ENCODE measurements at regions not wholly inside any gene's neighbourhood (a gene's known extent, or its start where the extent isn't known, plus 50 kb on each side); places are given as distances from the start of the nearest gene placed in this dataset.

DNA sequence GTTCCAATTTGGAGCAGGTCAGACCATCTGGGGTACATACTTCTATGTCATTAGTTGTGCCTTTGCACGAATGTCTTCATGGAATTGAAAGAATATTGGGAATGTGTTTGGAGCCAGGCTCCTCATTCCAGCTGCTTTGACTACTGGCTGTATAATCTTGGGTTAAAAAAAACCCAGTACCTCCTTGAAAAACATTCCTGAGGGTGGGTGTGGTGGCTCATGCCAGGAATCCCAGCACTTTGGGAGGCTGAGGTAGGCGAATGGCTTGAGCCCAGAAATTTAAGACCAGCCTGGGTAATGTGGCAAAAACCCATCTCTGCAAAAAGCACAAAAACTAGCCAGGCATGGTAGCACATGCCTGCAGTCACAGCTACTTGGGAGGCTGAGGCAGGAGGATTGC is 125.6 kb downstream of the TTC8 start:
- no peak overlapping the region for H2BK20ac ChIP-seq (ENCODE audit: low read depth, low read length)
- no peak overlapping the region for H4K91ac ChIP-seq (ENCODE audit: insufficient read depth, low read depth, low read length)
- no peak overlapping the region for H2BK5ac ChIP-seq (ENCODE audit: low read depth, low read length, poor library complexity, severe bottlenecking)
- CTCF ChIA-PET, result no interaction called here
- 60% methylated on average over 1 of the region's 2 CpGs; no CpG with 5 or more reads in 1 of the 2 experiments for WGBS, 2 experiments (ENCODE audit: extremely low coverage in 2 of 2, insufficient read length in 1 of 2)
- no peak overlapping the region for H3K4ac ChIP-seq (ENCODE audit: low read depth, low read length)
- no peak overlapping the region for H3K4me3 ChIP-seq (ENCODE audit: insufficient read depth, low read depth, low read length)
- H3K14ac ChIP-seq (replicated peaks; ENCODE audit: low read depth, low read length), result no peak overlapping the region
- in situ Hi-C loops (cut with MboI; ENCODE audit: low sequenced_read_pairs) (no loop called here), dilution Hi-C loops (cut with HindIII; ENCODE audit: low sequenced_read_pairs, unreplicated experiment) (no loop called here), intact Hi-C loops (cut with micrococcal nuclease) (loop anchor here (1.0 kb wide), 1 partner anchor 13 kb away; no protein-coding TSS in a partner anchor)
- H4K8ac ChIP-seq (ENCODE audit: low read depth in 2 of 2, low read length in 2 of 2), result no peak overlapping the region
- no peaks in the 10 kb centered on the region for H3K79me1 ChIP-seq (ENCODE audit: low read depth in 1 of 2, low read length in 2 of 2)
- no peaks in the 10 kb centered on the region for H3K36me3 ChIP-seq (ENCODE audit: control insufficient read depth, insufficient read depth, low read length)
- no peak overlapping the region for H2AFZ ChIP-seq (replicated peaks; ENCODE audit: low read length, poor library complexity)
- H3K9ac ChIP-seq (ENCODE audit: low read depth, low read length), result no peak overlapping the region
- no peak overlapping the region for H2AK9ac ChIP-seq (replicated peaks; ENCODE audit: low read depth, low read length, poor library complexity)
- no peak overlapping the region for H3K56ac ChIP-seq (ENCODE audit: extremely low read depth, insufficient read depth, low read length)
- ATAC-seq (ENCODE audit: low read depth) (no peak), DNase-seq (no peak)
- no peak overlapping the region for H2AK5ac ChIP-seq (ENCODE audit: low read depth, low read length)
- H4K5ac ChIP-seq (ENCODE audit: low read depth, low read length), result no peak overlapping the region
- H3K9me3 ChIP-seq (ENCODE audit: control insufficient read depth, insufficient read depth, low read length), result peaks cover 5% of the 10 kb centered on the region
- peaks cover 2% of the 10 kb centered on the region for H3K4me1 ChIP-seq (ENCODE audit: control insufficient read depth, insufficient read depth, low read length)
- no peak overlapping the region for H3K4me2 ChIP-seq (ENCODE audit: low read depth, low read length)
- no peaks in the 10 kb centered on the region for H4K20me1 ChIP-seq (ENCODE audit: insufficient read depth, low read length)
- no peak overlapping the region for H3K27ac ChIP-seq (ENCODE audit: insufficient read depth, low read length)
- H3K23ac ChIP-seq (ENCODE audit: low read depth, low read length), result no peak overlapping the region
- BruUV-seq (replicated peaks), result no TSS peak
- H3K18ac ChIP-seq (ENCODE audit: low read depth, low read length), result no peak overlapping the region
- H2BK15ac ChIP-seq (ENCODE audit: low read depth, low read length), result no peak overlapping the region
- TF ChIP-seq SMC3 (IDR thresholded peaks at IDR 0.05; ENCODE audit: low read depth, low read length), result no peak
- TF ChIP-seq BHLHE40 (IDR thresholded peaks at IDR 0.05; ENCODE audit: low read depth, low read length), result no peak
- TF ChIP-seq CHD1 (IDR thresholded peaks at IDR 0.05; ENCODE audit: low read depth, low read length), result no peak
- no peak for TF ChIP-seq MAZ (IDR thresholded peaks at IDR 0.05; ENCODE audit: borderline replicate concordance, low read depth, low read length)
- no peak for TF ChIP-seq RAD21 (IDR thresholded peaks at IDR 0.05; ENCODE audit: low read length)
- TF ChIP-seq MAFK (IDR thresholded peaks at IDR 0.05; ENCODE audit: low read depth, low read length), result no peak
- TF ChIP-seq FOS (IDR thresholded peaks at IDR 0.05; ENCODE audit: low read depth, low read length), result no peak
- no peak for TF ChIP-seq NFE2L2 (IDR thresholded peaks at IDR 0.05; ENCODE audit: low read depth, low read length)
- no peak for TF ChIP-seq RFX5 (IDR thresholded peaks at IDR 0.05; ENCODE audit: low read depth, low read length)
- TF ChIP-seq MXI1 (IDR thresholded peaks at IDR 0.05; ENCODE audit: borderline replicate concordance, low read depth, low read length), result no peak
- TF ChIP-seq, protein P1, sequence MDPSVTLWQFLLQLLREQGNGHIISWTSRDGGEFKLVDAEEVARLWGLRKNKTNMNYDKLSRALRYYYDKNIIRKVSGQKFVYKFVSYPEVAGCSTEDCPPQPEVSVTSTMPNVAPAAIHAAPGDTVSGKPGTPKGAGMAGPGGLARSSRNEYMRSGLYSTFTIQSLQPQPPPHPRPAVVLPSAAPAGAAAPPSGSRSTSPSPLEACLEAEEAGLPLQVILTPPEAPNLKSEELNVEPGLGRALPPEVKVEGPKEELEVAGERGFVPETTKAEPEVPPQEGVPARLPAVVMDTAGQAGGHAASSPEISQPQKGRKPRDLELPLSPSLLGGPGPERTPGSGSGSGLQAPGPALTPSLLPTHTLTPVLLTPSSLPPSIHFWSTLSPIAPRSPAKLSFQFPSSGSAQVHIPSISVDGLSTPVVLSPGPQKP (IDR thresholded peaks at IDR 0.05; ENCODE audit: borderline replicate concordance, low read depth, low read length), result no peak
- TF ChIP-seq USF2 (IDR thresholded peaks at IDR 0.05; ENCODE audit: low read depth, low read length), result no peak
- TF ChIP-seq CTCF (conservative IDR thresholded peaks at IDR 0.05; ENCODE audit: low read depth, low read length), result no peak
- TF ChIP-seq CEBPB (IDR thresholded peaks at IDR 0.05; ENCODE audit: low read depth, low read length), result no peak
- no peak for TF ChIP-seq RCOR1 (IDR thresholded peaks at IDR 0.05; ENCODE audit: insufficient replicate concordance, low read length)
- no peak for TF ChIP-seq POLR2A (IDR thresholded peaks at IDR 0.05; ENCODE audit: low read depth, low read length)
- no peaks in the 10 kb centered on the region for H3K9me1 ChIP-seq (ENCODE audit: insufficient read depth, low read length)
- H2BK120ac ChIP-seq (ENCODE audit: low read depth, low read length), result no peak overlapping the region
- POLR2A ChIA-PET (ENCODE audit: unreplicated experiment), result no interaction called here
- H3K27me3 ChIP-seq (ENCODE audit: control insufficient read depth, insufficient read depth, low read length), result peaks cover 4% of the 10 kb centered on the region; the same call in 1 of the 2 replicates

Data from IMR-90 (cell line).